SU-DHL-6 (cell line): ENCODE measurements at regions not wholly inside any gene's neighbourhood (a gene's known extent, or its start where the extent isn't known, plus 50 kb on each side); places are given as distances from the start of the nearest gene placed in this dataset.

Experiments
- H2AFZ ChIP-seq: fragments of 200-600 bp; sonication (generic); 2 replicates; pipeline ENCODE4 v1.6.1; 2014; ENCODE audit warnings: low read depth, mild to moderate bottlenecking, moderate library complexity, mixed read lengths, antibody characterized with exemption, low read length; ENCODE audit not compliant: severe bottlenecking
- H3F3A ChIP-seq: fragments of 200-600 bp; shearing (Covaris generic); 2 replicates; pipeline ENCODE4 v1.6.0; 2016; ENCODE audit warnings: antibody characterized with exemption, mild to moderate bottlenecking; ENCODE audit not compliant: insufficient read depth
- H3K27ac ChIP-seq: fragments of 200-600 bp; sonication (generic); 2 replicates; pipeline ENCODE4 v1.5.1; 2016; ENCODE audit warnings: low read depth, mild to moderate bottlenecking, low read length, moderate library complexity, mixed read lengths
- H3K27me3 ChIP-seq: fragments of 200-600 bp; sonication (generic), shearing (Covaris generic); 2 replicates; pipeline ENCODE4 v1.6.0; 2014; ENCODE audit warnings: mild to moderate bottlenecking, low read length
- H3K36me3 ChIP-seq: fragments of 200-600 bp; sonication (generic); 2 replicates; pipeline ENCODE4 v1.6.1; 2014; ENCODE audit warnings: mild to moderate bottlenecking, low read length, mixed read lengths
- H3K4me2 ChIP-seq: fragments of 300-600, 200-600 bp; shearing (Covaris generic), sonication (generic); 2 replicates; pipeline ENCODE4 v1.6.0; 2014; ENCODE audit warnings: low read length, low read depth, mild to moderate bottlenecking; ENCODE audit not compliant: poor library complexity, severe bottlenecking
- H3K4me3 ChIP-seq: fragments of 200-600 bp; sonication (generic); 2 replicates; pipeline ENCODE4 v1.5.1; 2014; ENCODE audit warnings: antibody characterized with exemption, low read length, mild to moderate bottlenecking, mixed read lengths; ENCODE audit not compliant: insufficient read depth, poor library complexity, severe bottlenecking
- H3K79me2 ChIP-seq: fragments of 200-600 bp; sonication (generic); 2 replicates; pipeline ENCODE4 v1.6.1; 2014; ENCODE audit warnings: mild to moderate bottlenecking, low read length, moderate library complexity; ENCODE audit not compliant: insufficient read depth
- H3K9ac ChIP-seq: fragments of 200-600 bp; sonication (generic); 2 replicates; pipeline ENCODE4 v1.7.0; 2014; ENCODE audit warnings: mild to moderate bottlenecking, low read length
- H3K9me2 ChIP-seq: fragments of 200-600 bp; sonication (generic); replicated peaks from 2 replicates; pipeline ENCODE4 v1.6.1; 2014; ENCODE audit warnings: low read length; ENCODE audit not compliant: insufficient read depth
- H3K9me3 ChIP-seq: fragments of 200-600 bp; sonication (generic); 2 replicates; pipeline ENCODE4 v1.6.1; 2014; ENCODE audit warnings: low read length, mixed read lengths; ENCODE audit not compliant: insufficient read depth
- H4K20me1 ChIP-seq: fragments of 200-600 bp; sonication (generic); 2 replicates; pipeline ENCODE4 v1.6.1; 2014; ENCODE audit warnings: low read depth, mild to moderate bottlenecking, antibody characterized with exemption, low read length, moderate library complexity, mixed read lengths
- EZH2phosphoT487 ChIP-seq: fragments of 200-600 bp; sonication (generic), shearing (Covaris generic); conservative IDR thresholded peaks from 2 replicates; pipeline ENCODE4 v1.6.1; 2018; ENCODE audit warnings: mild to moderate bottlenecking, antibody characterized with exemption, low read length, moderate library complexity, mixed read lengths
- TF ChIP-seq, protein P1 (sequence below): fragments of 200-600 bp; sonication (generic); IDR thresholded peaks from one replicate; pipeline ENCODE4 v1.5.1; 2017; ENCODE audit warnings: antibody characterized with exemption, mild to moderate bottlenecking, low read length, moderate library complexity; ENCODE audit not compliant: insufficient read depth, poor library complexity, severe bottlenecking

DNA sequence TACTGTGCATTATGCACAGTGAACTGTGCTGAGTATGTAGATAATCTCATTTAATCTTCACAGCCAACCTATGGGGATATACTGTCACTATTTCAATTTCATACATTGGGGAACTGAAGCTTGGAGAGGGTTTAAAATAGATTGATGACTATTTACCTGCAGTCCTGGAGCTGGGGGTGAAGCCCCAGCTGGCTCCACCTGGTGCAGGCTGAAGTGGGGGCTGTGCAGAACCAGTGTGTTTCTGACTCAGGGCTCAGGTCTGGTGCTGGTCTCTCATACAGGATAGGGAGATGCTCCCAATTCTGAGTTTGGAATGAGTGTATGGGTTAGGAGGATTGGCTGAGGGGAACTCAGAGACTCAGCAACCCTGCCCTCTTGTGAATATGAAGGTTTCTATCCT, 176.1 kb upstream of the CEP162 start:
- Histone ChIP-seq H4K20me1 (no peaks in the 10 kb centered on the region), H3F3A (no peaks in the 10 kb centered on the region), H2AFZ (no peak overlapping the region), H3K9me3 (no peaks in the 10 kb centered on the region), H3K27me3 (no peaks in the 10 kb centered on the region), H3K27ac (no peak overlapping the region), H3K9me2 (no peaks in the 10 kb centered on the region), H3K4me2 (no peak overlapping the region), H3K4me3 (no peak overlapping the region), H3K36me3 (no peaks in the 10 kb centered on the region), H3K79me2 (no peaks in the 10 kb centered on the region), H3K9ac (no peak overlapping the region)
- no peak for TF ChIP-seq EZH2phosphoT487
- TF ChIP-seq, protein P1, sequence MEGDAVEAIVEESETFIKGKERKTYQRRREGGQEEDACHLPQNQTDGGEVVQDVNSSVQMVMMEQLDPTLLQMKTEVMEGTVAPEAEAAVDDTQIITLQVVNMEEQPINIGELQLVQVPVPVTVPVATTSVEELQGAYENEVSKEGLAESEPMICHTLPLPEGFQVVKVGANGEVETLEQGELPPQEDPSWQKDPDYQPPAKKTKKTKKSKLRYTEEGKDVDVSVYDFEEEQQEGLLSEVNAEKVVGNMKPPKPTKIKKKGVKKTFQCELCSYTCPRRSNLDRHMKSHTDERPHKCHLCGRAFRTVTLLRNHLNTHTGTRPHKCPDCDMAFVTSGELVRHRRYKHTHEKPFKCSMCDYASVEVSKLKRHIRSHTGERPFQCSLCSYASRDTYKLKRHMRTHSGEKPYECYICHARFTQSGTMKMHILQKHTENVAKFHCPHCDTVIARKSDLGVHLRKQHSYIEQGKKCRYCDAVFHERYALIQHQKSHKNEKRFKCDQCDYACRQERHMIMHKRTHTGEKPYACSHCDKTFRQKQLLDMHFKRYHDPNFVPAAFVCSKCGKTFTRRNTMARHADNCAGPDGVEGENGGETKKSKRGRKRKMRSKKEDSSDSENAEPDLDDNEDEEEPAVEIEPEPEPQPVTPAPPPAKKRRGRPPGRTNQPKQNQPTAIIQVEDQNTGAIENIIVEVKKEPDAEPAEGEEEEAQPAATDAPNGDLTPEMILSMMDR, result no peak

DNA sequence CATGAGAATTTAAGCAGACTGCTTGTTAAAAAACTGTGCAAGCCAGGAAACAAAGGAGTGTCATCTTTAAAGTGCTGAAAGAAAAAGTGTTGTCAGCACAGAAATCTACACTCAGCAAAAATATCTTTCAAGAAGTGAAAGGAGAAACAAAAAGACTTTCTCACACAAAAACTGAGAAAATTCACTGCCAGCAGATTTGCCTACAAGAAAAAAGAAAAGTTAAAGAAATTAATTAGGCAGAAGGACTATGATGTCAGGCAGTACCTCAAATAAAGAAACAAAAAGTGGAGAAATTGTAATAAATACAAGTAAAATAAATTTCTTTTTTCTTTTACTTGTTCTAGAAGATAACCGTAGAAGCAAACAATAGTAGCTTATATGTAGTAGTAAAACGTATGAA, 171.6 kb upstream of the CEP162 start:
- H4K20me1 ChIP-seq, result no peaks in the 10 kb centered on the region
- no peak overlapping the region for H3K4me2 ChIP-seq
- H3K27me3 ChIP-seq, result no peaks in the 10 kb centered on the region
- H3K9me2 ChIP-seq, result no peaks in the 10 kb centered on the region
- no peak overlapping the region for H2AFZ ChIP-seq
- no peaks in the 10 kb centered on the region for H3F3A ChIP-seq
- no peak overlapping the region for H3K9ac ChIP-seq
- H3K27ac ChIP-seq, result no peak overlapping the region
- H3K4me3 ChIP-seq, result no peak overlapping the region
- no peaks in the 10 kb centered on the region for H3K79me2 ChIP-seq
- TF ChIP-seq, protein P1, result no peak
- no peak for TF ChIP-seq EZH2phosphoT487
- no peaks in the 10 kb centered on the region for H3K9me3 ChIP-seq
- H3K36me3 ChIP-seq, result no peaks in the 10 kb centered on the region

DNA sequence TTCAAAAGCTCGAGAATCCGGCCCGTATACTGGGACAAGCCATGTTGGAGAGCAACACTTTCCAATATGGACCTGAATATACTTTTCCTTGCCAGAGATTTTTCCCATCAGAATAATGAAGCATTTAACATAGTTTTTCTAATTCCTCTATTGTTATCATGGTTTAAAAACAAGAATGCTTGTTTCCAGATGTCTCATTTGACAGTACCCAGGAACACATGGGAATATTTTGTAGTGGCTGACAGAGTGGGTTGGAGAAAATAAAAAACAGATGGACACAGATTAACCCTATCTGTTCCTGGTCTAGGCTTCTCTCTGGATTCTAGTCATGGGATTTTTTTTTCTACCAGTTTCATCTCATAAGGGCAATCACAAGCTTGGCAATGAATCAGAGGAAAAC, 164.8 kb upstream of the CEP162 start:
- no peaks in the 10 kb centered on the region for H3K27me3 ChIP-seq
- H3K9me3 ChIP-seq, result no peaks in the 10 kb centered on the region
- H3F3A ChIP-seq, result no peaks in the 10 kb centered on the region
- no peak overlapping the region for H2AFZ ChIP-seq
- H4K20me1 ChIP-seq, result no peaks in the 10 kb centered on the region
- H3K9me2 ChIP-seq, result no peaks in the 10 kb centered on the region
- H3K36me3 ChIP-seq, result no peaks in the 10 kb centered on the region
- H3K27ac ChIP-seq, result no peak overlapping the region
- no peak overlapping the region for H3K9ac ChIP-seq
- H3K4me3 ChIP-seq, result no peak overlapping the region
- TF ChIP-seq, protein P1, result no peak
- no peak for TF ChIP-seq EZH2phosphoT487
- no peaks in the 10 kb centered on the region for H3K79me2 ChIP-seq
- no peak overlapping the region for H3K4me2 ChIP-seq
